WERI-Rb-1 (cell line): ENCODE measurements at regions not wholly inside any gene's neighbourhood (a gene's known extent, or its start where the extent isn't known, plus 50 kb on each side); places are given as distances from the start of the nearest gene placed in this dataset.

Experiments
- DNase-seq: peaks from one replicate; pipeline ENCODE4 v3.0.0-alpha.2; 2020
- H3K27ac ChIP-seq: fragments of 250-450 bp; sonication (Bioruptor Pico); 2 replicates; pipeline ENCODE4 v1.5.1; 2020; ENCODE audit warnings: mild to moderate bottlenecking, moderate library complexity
- H3K27me3 ChIP-seq: fragments of 250-450 bp; sonication (Bioruptor Pico); 2 replicates; pipeline ENCODE4 v1.5.1; 2021; ENCODE audit warnings: mild to moderate bottlenecking, low read depth, moderate library complexity; ENCODE audit not compliant: insufficient read depth, severe bottlenecking
- H3K36me3 ChIP-seq: fragments of 250-450 bp; sonication (Bioruptor Pico); 2 replicates; pipeline ENCODE4 v1.5.1; 2020; ENCODE audit warnings: mild to moderate bottlenecking, moderate library complexity
- H3K4me3 ChIP-seq: 2 replicates; pipeline ENCODE4 v1.5.1; 2011; ENCODE audit warnings: low read depth, mild to moderate bottlenecking, control low read depth, low read length
- H3K9me3 ChIP-seq: fragments of 250-450 bp; sonication (Bioruptor Pico); 2 replicates; pipeline ENCODE4 v1.5.1; 2021; ENCODE audit warnings: mild to moderate bottlenecking, moderate library complexity; ENCODE audit not compliant: severe bottlenecking
- TF ChIP-seq, protein P1 (sequence below): IDR thresholded peaks from 2 replicates; pipeline ENCODE4 v1.5.1; 2011; ENCODE audit warnings: low read depth, mild to moderate bottlenecking, control low read depth, inconsistent platforms, low read length

DNA sequence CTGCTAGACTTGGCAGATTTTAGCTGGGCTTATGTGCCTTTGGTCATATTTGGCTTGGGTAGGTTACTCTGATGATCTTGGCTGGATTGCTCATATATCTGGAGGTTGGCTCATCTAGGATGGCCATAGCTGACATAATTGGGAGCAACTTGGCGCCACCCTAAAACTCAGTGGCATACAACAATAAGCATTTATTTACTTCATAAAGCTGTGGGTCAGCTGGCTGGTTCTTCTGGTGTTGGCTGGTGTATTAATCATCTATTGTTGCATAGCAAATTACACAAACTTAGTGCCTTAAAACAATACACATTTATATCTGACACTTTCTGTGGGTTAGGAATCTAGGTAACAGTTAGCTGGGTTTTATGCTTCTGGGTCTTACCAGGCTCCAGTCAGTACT is 297.3 kb upstream of the JAG1 start:
- H3K4me3 ChIP-seq, result no peak overlapping the region
- H3K9me3 ChIP-seq, result no peaks in the 10 kb centered on the region
- no peak for DNase-seq
- no peak overlapping the region for H3K27ac ChIP-seq
- TF ChIP-seq, protein P1, sequence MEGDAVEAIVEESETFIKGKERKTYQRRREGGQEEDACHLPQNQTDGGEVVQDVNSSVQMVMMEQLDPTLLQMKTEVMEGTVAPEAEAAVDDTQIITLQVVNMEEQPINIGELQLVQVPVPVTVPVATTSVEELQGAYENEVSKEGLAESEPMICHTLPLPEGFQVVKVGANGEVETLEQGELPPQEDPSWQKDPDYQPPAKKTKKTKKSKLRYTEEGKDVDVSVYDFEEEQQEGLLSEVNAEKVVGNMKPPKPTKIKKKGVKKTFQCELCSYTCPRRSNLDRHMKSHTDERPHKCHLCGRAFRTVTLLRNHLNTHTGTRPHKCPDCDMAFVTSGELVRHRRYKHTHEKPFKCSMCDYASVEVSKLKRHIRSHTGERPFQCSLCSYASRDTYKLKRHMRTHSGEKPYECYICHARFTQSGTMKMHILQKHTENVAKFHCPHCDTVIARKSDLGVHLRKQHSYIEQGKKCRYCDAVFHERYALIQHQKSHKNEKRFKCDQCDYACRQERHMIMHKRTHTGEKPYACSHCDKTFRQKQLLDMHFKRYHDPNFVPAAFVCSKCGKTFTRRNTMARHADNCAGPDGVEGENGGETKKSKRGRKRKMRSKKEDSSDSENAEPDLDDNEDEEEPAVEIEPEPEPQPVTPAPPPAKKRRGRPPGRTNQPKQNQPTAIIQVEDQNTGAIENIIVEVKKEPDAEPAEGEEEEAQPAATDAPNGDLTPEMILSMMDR, result no peak
- H3K27me3 ChIP-seq, result no peaks in the 10 kb centered on the region
- H3K36me3 ChIP-seq, result no peaks in the 10 kb centered on the region

DNA sequence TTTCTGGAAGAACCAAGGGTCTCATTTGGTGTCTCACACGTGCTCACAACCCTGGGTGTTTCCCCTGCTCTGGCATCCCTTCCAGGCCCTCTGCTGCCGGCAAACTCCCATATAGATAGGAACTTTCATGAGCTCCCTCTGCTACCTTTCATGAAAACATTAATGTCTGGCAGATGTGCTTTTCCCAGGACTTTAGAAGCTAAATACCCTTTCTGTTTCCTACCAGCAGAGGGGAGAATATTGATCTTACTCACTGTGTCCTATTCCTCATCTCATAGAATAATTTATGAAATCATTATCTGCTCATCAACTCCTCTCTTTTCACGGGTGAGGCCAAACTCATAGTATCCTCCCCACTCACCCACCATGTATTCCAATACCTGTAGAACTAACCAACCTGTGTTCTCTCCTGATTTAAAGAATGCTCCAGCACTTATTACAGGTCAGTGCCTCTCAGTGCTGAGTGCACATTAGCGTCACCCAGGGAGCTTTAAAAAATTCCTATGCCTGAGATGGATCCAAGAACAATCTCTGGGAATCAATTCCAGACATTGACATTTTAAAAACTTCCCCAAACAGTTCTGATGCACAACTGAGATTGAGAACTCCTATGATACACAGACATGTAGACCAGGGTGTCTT is 298.5 kb upstream of the JAG1 start:
- Histone ChIP-seq H3K9me3 (no peaks in the 10 kb centered on the region), H3K27me3 (no peaks in the 10 kb centered on the region), H3K4me3 (no peak overlapping the region), H3K27ac (no peak overlapping the region), H3K36me3 (no peaks in the 10 kb centered on the region)
- TF ChIP-seq, protein P1, result no peak
- DNase-seq, result no peak

- Histone ChIP-seq H3K27ac (no peak overlapping the region), H3K4me3 (no peak overlapping the region), H3K27me3 (no peaks in the 10 kb centered on the region), H3K36me3 (no peaks in the 10 kb centered on the region), H3K9me3 (no peaks in the 10 kb centered on the region)
- DNase-seq, result no peak
- TF ChIP-seq, protein P1, result no peak
Measured at GRCh38 chr20:10976051-10976450, 302.3 kb upstream of the JAG1 start.

GRCh38 chr20:10978019-10978702 is 304.4 kb upstream of the JAG1 start:
- no peaks in the 10 kb centered on the region for H3K9me3 ChIP-seq
- DNase-seq, result no peak
- no peak overlapping the region for H3K27ac ChIP-seq
- H3K36me3 ChIP-seq, result no peaks in the 10 kb centered on the region
- no peak overlapping the region for H3K4me3 ChIP-seq
- H3K27me3 ChIP-seq, result no peaks in the 10 kb centered on the region
- TF ChIP-seq, protein P1, result no peak

- TF ChIP-seq, protein P1, result no peak
- no peak for DNase-seq
- Histone ChIP-seq H3K9me3 (no peaks in the 10 kb centered on the region), H3K4me3 (no peak overlapping the region), H3K27me3 (no peaks in the 10 kb centered on the region), H3K36me3 (no peaks in the 10 kb centered on the region), H3K27ac (no peak overlapping the region)
Measured at GRCh38 chr20:10978713-10979112, 304.9 kb upstream of the JAG1 start.
